GM23338 (cell line): ENCODE measurements at regions not wholly inside any gene's neighbourhood (a gene's known extent, or its start where the extent isn't known, plus 50 kb on each side); places are given as distances from the start of the nearest gene placed in this dataset.

Experiments
- ATAC-seq: fragments of 200-7000 bp; cut with Tn5 transposase; 3 replicates; pipeline ENCODE4 v1.9.1; 2020
- DNase-seq: peaks from one replicate; pipeline ENCODE4 v3.0.0-alpha.2; 2015; ENCODE audit warnings: low spot score
- H2AFZ ChIP-seq: fragments of 200-600 bp; sonication (generic); 2 replicates; pipeline ENCODE4 v1.8.0; 2016; ENCODE audit warnings: antibody characterized with exemption, mild to moderate bottlenecking, moderate library complexity
- H3F3A ChIP-seq: fragments of 200-600 bp; sonication (generic); replicated peaks from 2 replicates; pipeline ENCODE4 v1.8.0; 2017; ENCODE audit warnings: antibody characterized with exemption, mixed run types, low read depth
- H3K27ac ChIP-seq: fragments of 200-600 bp; sonication (generic); 2 replicates; pipeline ENCODE4 v1.6.1; 2016; ENCODE audit warnings: low read depth
- H3K27me3 ChIP-seq: fragments of 200-600 bp; sonication (generic); 2 replicates; pipeline ENCODE4 v1.8.0; 2016; ENCODE audit warnings: mild to moderate bottlenecking, mixed run types, moderate library complexity; ENCODE audit not compliant: insufficient read depth
- H3K36me3 ChIP-seq: fragments of 200-600 bp; sonication (generic); 2 replicates; pipeline ENCODE4 v1.8.0; 2016; ENCODE audit warnings: mild to moderate bottlenecking; ENCODE audit not compliant: insufficient read depth
- H3K4me1 ChIP-seq: fragments of 200-600 bp; sonication (generic); 2 replicates; pipeline ENCODE4 v1.8.0; 2016; ENCODE audit warnings: mild to moderate bottlenecking, moderate library complexity; ENCODE audit not compliant: insufficient read depth
- H3K4me2 ChIP-seq: fragments of 200-600 bp; sonication (generic); 2 replicates; pipeline ENCODE4 v1.7.1; 2017; ENCODE audit warnings: mixed run types
- H3K4me3 ChIP-seq: fragments of 200-600 bp; sonication (generic); 2 replicates; pipeline ENCODE4 v1.6.1; 2016; ENCODE audit warnings: mixed run types
- H3K79me2 ChIP-seq: fragments of 200-600 bp; sonication (generic); replicated peaks from 2 replicates; pipeline ENCODE4 v1.8.0; 2017; ENCODE audit warnings: mild to moderate bottlenecking; ENCODE audit not compliant: insufficient read depth
- H3K9me2 ChIP-seq: fragments of 200-600 bp; sonication (generic); 2 replicates; pipeline ENCODE4 v1.8.0; 2017; ENCODE audit not compliant: insufficient read depth
- H4K20me1 ChIP-seq: fragments of 200-600 bp; sonication (generic); replicated peaks from 2 replicates; pipeline ENCODE4 v1.8.0; 2017; ENCODE audit warnings: mild to moderate bottlenecking; ENCODE audit not compliant: insufficient read depth
- H3K27ac Mint-ChIP-seq: 2 replicates; pipeline ENCODE4 v1.8.0; 2020; ENCODE audit warnings: inconsistent platforms, mild to moderate bottlenecking, moderate library complexity, mixed read lengths
- H3K27me3 Mint-ChIP-seq: 3 replicates; pipeline ENCODE4 v1.8.0; 2022; ENCODE audit warnings: low read depth, mild to moderate bottlenecking, moderate library complexity, mixed read lengths, inconsistent platforms; ENCODE audit not compliant: insufficient read depth, poor library complexity
- H3K36me3 Mint-ChIP-seq: 3 replicates; pipeline ENCODE4 v1.8.0; 2021; ENCODE audit warnings: low read depth, mild to moderate bottlenecking, inconsistent platforms, moderate library complexity, mixed read lengths
- H3K4me1 Mint-ChIP-seq: 3 replicates; pipeline ENCODE4 v1.8.0; 2020; ENCODE audit warnings: mild to moderate bottlenecking, inconsistent platforms, mixed read lengths
- H3K4me3 Mint-ChIP-seq: 3 replicates; pipeline ENCODE4 v1.8.0; 2021; ENCODE audit warnings: moderate library complexity, mild to moderate bottlenecking, inconsistent platforms, mixed read lengths
- H3K9me3 Mint-ChIP-seq: 3 replicates; pipeline ENCODE4 v1.8.0; 2020; ENCODE audit warnings: moderate library complexity, mild to moderate bottlenecking, inconsistent platforms, mixed read lengths
- CREB1 ChIP-seq: fragments of 250-450 bp; sonication (Bioruptor Pico); IDR thresholded peaks from 2 replicates; pipeline ENCODE4 v1.5.0; 2020; ENCODE audit warnings: low read depth, mild to moderate bottlenecking, moderate library complexity
- CTCF ChIP-seq, 2 experiments: fragments of 200-600 bp in 1 of 2; sonication (generic) in 1 of 2; conservative IDR thresholded peaks; 2 replicates each; pipeline versions ENCODE4 v1.5.1 to v1.6.1; 2016 to 2017; ENCODE audit warnings: antibody characterized with exemption in 2 of 2, low read depth in 2 of 2, mild to moderate bottlenecking in 2 of 2, moderate library complexity in 1 of 2
- ETS1 ChIP-seq: IDR thresholded peaks from 2 replicates; pipeline ENCODE4 v1.6.1; 2016; ENCODE audit warnings: antibody characterized with exemption
- EZH2 ChIP-seq: fragments of 200-600 bp; sonication (generic); IDR thresholded peaks from one replicate; pipeline ENCODE4 v1.8.0; 2017; ENCODE audit warnings: antibody characterized with exemption, mild to moderate bottlenecking, low read depth; ENCODE audit not compliant: unreplicated experiment
- EZH2phosphoT487 ChIP-seq: fragments of 200-600 bp; sonication (generic); IDR thresholded peaks from one replicate; pipeline ENCODE4 v1.8.1; 2018; ENCODE audit warnings: antibody characterized with exemption; ENCODE audit not compliant: unreplicated experiment
- JUNB ChIP-seq: IDR thresholded peaks from one replicate; pipeline ENCODE4 v1.6.1; 2016; ENCODE audit warnings: antibody characterized with exemption; ENCODE audit not compliant: unreplicated experiment
- NANOG ChIP-seq: IDR thresholded peaks from 2 replicates; pipeline ENCODE4 v1.6.1; 2016; ENCODE audit warnings: antibody characterized with exemption, borderline replicate concordance
- POLR2AphosphoS5 ChIP-seq: IDR thresholded peaks from 2 replicates; pipeline ENCODE4 v1.6.1; 2016; ENCODE audit warnings: antibody characterized with exemption, low read depth
- REST ChIP-seq: IDR thresholded peaks from one replicate; pipeline ENCODE4 v1.6.1; 2018; ENCODE audit warnings: antibody characterized with exemption; ENCODE audit not compliant: unreplicated experiment
- STAT1 ChIP-seq: IDR thresholded peaks from one replicate; pipeline ENCODE4 v1.6.1; 2016; ENCODE audit warnings: antibody characterized with exemption; ENCODE audit not compliant: unreplicated experiment
- ZNF114 ChIP-seq: fragments of 250-450 bp; sonication (Bioruptor Pico); IDR thresholded peaks from 2 replicates; pipeline ENCODE4 v1.5.0; 2020; ENCODE audit warnings: mild to moderate bottlenecking, moderate library complexity
- ZNF331 ChIP-seq: fragments of 250-450 bp; sonication (Bioruptor Pico); IDR thresholded peaks from 2 replicates; pipeline ENCODE4 v1.5.0; 2020; ENCODE audit warnings: low read depth, mild to moderate bottlenecking, moderate library complexity
- ZNF462 ChIP-seq: fragments of 250-450 bp; sonication (Bioruptor Pico); IDR thresholded peaks from 2 replicates; pipeline ENCODE4 v1.5.0; 2020; ENCODE audit warnings: mild to moderate bottlenecking, moderate library complexity

- no peak overlapping the region for H3K4me3 Mint-ChIP-seq
- H3K9me3 Mint-ChIP-seq: no peaks in the 10 kb centered on the region
- H3F3A ChIP-seq: no peaks in the 10 kb centered on the region
- H2AFZ ChIP-seq: no peak overlapping the region
- H3K4me3 ChIP-seq: no peak overlapping the region
- no peaks in the 10 kb centered on the region for H3K27me3 ChIP-seq
- H3K4me2 ChIP-seq: no peak overlapping the region
- no peak for DNase-seq
- no peaks in the 10 kb centered on the region for H4K20me1 ChIP-seq
- H3K4me1 Mint-ChIP-seq: peaks cover 5% of the 10 kb centered on the region; the same call in 2 of the 3 replicates
- no peak for TF ChIP-seq REST
- no peak for TF ChIP-seq EZH2
- TF ChIP-seq CREB1 (CRISPR knock-in tag): no peak
- TF ChIP-seq EZH2phosphoT487: no peak
- TF ChIP-seq NANOG: no peak
- no peak for TF ChIP-seq ZNF331 (CRISPR knock-in tag)
- TF ChIP-seq ETS1: no peak
- TF ChIP-seq CTCF (conservative IDR thresholded peaks at IDR 0.05; ENCODE audit: low read depth in 2 of 2): no peak
- TF ChIP-seq POLR2AphosphoS5: no peak
- no peak for TF ChIP-seq ZNF462 (CRISPR knock-in tag)
- no peak for TF ChIP-seq STAT1
- no peak for TF ChIP-seq JUNB
- no peak for TF ChIP-seq ZNF114 (CRISPR knock-in tag)
- no peaks in the 10 kb centered on the region for H3K36me3 Mint-ChIP-seq
- H3K79me2 ChIP-seq: no peaks in the 10 kb centered on the region
- no peak for ATAC-seq
- peaks cover 10% of the 10 kb centered on the region for H3K9me2 ChIP-seq
- no peaks in the 10 kb centered on the region for H3K36me3 ChIP-seq
- no peak overlapping the region for H3K27ac ChIP-seq
- peaks cover 4% of the 10 kb centered on the region for H3K27me3 Mint-ChIP-seq
- H3K27ac Mint-ChIP-seq: no peak overlapping the region
- no peaks in the 10 kb centered on the region for H3K4me1 ChIP-seq
Measured at GRCh38 chr17:12431188-12431587, 234.5 kb upstream of the MYOCD start.
